Mucosa of descending colon (tissue), 3 donors: ENCODE measurements at regions not wholly inside any gene's neighbourhood (a gene's known extent, or its start where the extent isn't known, plus 50 kb on each side); places are given as distances from the start of the nearest gene placed in this dataset.
"Not testable (repeated sequence)": the region's sequence is repeated elsewhere in the genome, so short reads cannot be mapped to it uniquely, and the experiment has no call there.

ENCODE experiments used
- ATAC-seq: fragments of 200-7000 bp; cut with Tn5 transposase; one replicate; pipeline ENCODE4 v1.9.1; 2020; ENCODE audit warnings: mild to moderate bottlenecking, moderate library complexity
- DNase-seq, 3 donors: peaks; one replicate each; pipeline ENCODE4 v3.0.0-alpha.2; 2020
- H3K36me3 ChIP-seq: fragments of 200-600 bp; one replicate; pipeline ENCODE4 v1.8.0; 2021; ENCODE audit warnings: low read depth, mild to moderate bottlenecking
- H3K4me1 ChIP-seq: fragments of 200-600 bp; one replicate; pipeline ENCODE4 v1.8.0; 2021; ENCODE audit warnings: low read depth, mild to moderate bottlenecking
- H3K4me3 ChIP-seq: fragments of 200-600 bp; one replicate; pipeline ENCODE4 v1.8.0; 2021; ENCODE audit warnings: mild to moderate bottlenecking
- H3K9me3 ChIP-seq: fragments of 200-600 bp; one replicate; pipeline ENCODE4 v1.8.0; 2021; ENCODE audit warnings: mild to moderate bottlenecking
- CTCF ChIP-seq: fragments of 200-600 bp; IDR thresholded peaks from one replicate; pipeline ENCODE4 v1.8.0; 2022; ENCODE audit warnings: antibody characterized with exemption, mild to moderate bottlenecking
- intact Hi-C, 2 donors: fragments of 100-400 bp; cut with DNase I in 1 of 2; cut with micrococcal nuclease in 1 of 2; formaldehyde crosslinking; loops; one replicate each; pipeline versions ENCODE4 v1.11.0 to v1.11.1; 2022; cut with DNase I, micrococcal nuclease
- donor health status: DM: no; HTN: no; CAD: no; lungs with moderate emphysema.
- donor health status: DM: no; HTN: no; CAD: no.
- donor health status: DM: no; HTN: yes; CAD: no.

GRCh38 chr9:24073666-24074065 lies 247.6 kb upstream of the ELAVL2 start:
- Histone ChIP-seq H3K36me3 (no peaks in the 10 kb centered on the region), H3K4me3 (no peak overlapping the region), H3K4me1 (no peaks in the 10 kb centered on the region), H3K9me3 (no peaks in the 10 kb centered on the region)
- no peak for TF ChIP-seq CTCF
- no peak for ATAC-seq
- DNase-seq, result no peak
- intact Hi-C loops, result no loop called here

- no peak for TF ChIP-seq CTCF
- DNase-seq (no peak), ATAC-seq (no peak)
- intact Hi-C loops, result no loop called here
- Histone ChIP-seq H3K4me1 (no peaks in the 10 kb centered on the region), H3K36me3 (no peaks in the 10 kb centered on the region), H3K9me3 (no peaks in the 10 kb centered on the region), H3K4me3 (no peak overlapping the region)
These were observed 247.1 kb upstream of the ELAVL2 start for GRCh38 chr9:24073007-24073592.

GRCh38 chr9:24071716-24072115 lies 245.7 kb upstream of the ELAVL2 start:
- ATAC-seq, result no peak
- Histone ChIP-seq H3K36me3 (no peaks in the 10 kb centered on the region), H3K4me1 (no peaks in the 10 kb centered on the region), H3K4me3 (no peak overlapping the region), H3K9me3 (no peaks in the 10 kb centered on the region)
- no peak for TF ChIP-seq CTCF
- DNase-seq, result no peak
- intact Hi-C loops, result no loop called here

- Histone ChIP-seq H3K4me1 (no peaks in the 10 kb centered on the region), H3K36me3 (no peaks in the 10 kb centered on the region), H3K9me3 (no peaks in the 10 kb centered on the region), H3K4me3 (no peak overlapping the region)
- no peak for DNase-seq
- TF ChIP-seq CTCF, result no peak
- intact Hi-C loops, result no loop called here
- no peak for ATAC-seq
These were observed 245.1 kb upstream of the ELAVL2 start for GRCh38 chr9:24071091-24071490.

- H3K4me3 ChIP-seq, H3K9me3 ChIP-seq, H3K36me3 ChIP-seq, H3K4me1 ChIP-seq, ATAC-seq, DNase-seq, intact Hi-C loops: not testable (repeated sequence)
These were observed 241.1 kb upstream of the ELAVL2 start for GRCh38 chr9:24067107-24067506.

- DNase-seq (no peak), ATAC-seq (no peak)
- TF ChIP-seq CTCF, result no peak
- no peaks in the 10 kb centered on the region for H3K36me3 ChIP-seq
- no peak overlapping the region for H3K4me3 ChIP-seq
- H3K4me1 ChIP-seq, result no peaks in the 10 kb centered on the region
- intact Hi-C loops, result no loop called here
- H3K9me3 ChIP-seq, result no peaks in the 10 kb centered on the region
These were observed 233.6 kb upstream of the ELAVL2 start for GRCh38 chr9:24059651-24060050.
